ENCODE measurements at regions not wholly inside any gene's neighbourhood (a gene's known extent, or its start where the extent isn't known, plus 50 kb on each side); places are given as distances from the start of the nearest gene placed in this dataset.

- DNase-seq = no peak
These were observed 868.4 kb downstream of the SORCS3 start for GRCh38 chr10:105509517-105509916.

GRCh38 chr10:105506262-105506661, 865.2 kb downstream of the SORCS3 start:
- DNase-seq = no peak

- no peak for DNase-seq
These were observed 862.6 kb downstream of the SORCS3 start for GRCh38 chr10:105503714-105504113.

- no peak for DNase-seq
These were observed 861.0 kb downstream of the SORCS3 start for GRCh38 chr10:105502058-105502457.

GRCh38 chr10:105494944-105495343, 853.9 kb downstream of the SORCS3 start:
- no peak for DNase-seq

- no peak for DNase-seq
These were observed 853.2 kb downstream of the SORCS3 start for GRCh38 chr10:105494303-105494702.

GRCh38 chr10:105473170-105473569, 832.1 kb downstream of the SORCS3 start:
- DNase-seq = no peak

GRCh38 chr10:105468759-105469158, 827.7 kb downstream of the SORCS3 start:
- no peak for DNase-seq

- no peak for DNase-seq
These were observed 825.4 kb downstream of the SORCS3 start for GRCh38 chr10:105466521-105466920.

- DNase-seq = no peak
These were observed 793.9 kb downstream of the SORCS3 start for GRCh38 chr10:105434970-105435369.

- no peak for DNase-seq
These were observed 772.9 kb downstream of the SORCS3 start for GRCh38 chr10:105413997-105414396.

GRCh38 chr10:105409370-105409769, 768.3 kb downstream of the SORCS3 start:
- DNase-seq = no peak

- DNase-seq = no peak
These were observed 765.4 kb downstream of the SORCS3 start for GRCh38 chr10:105406488-105406887.

GRCh38 chr10:105398202-105398601, 757.1 kb downstream of the SORCS3 start:
- DNase-seq = no peak

- no peak for DNase-seq
These were observed 750.7 kb downstream of the SORCS3 start for GRCh38 chr10:105391670-105392351.

- no peak for DNase-seq
These were observed 746.9 kb downstream of the SORCS3 start for GRCh38 chr10:105387971-105388370.

GRCh38 chr10:105383978-105384377, 742.9 kb downstream of the SORCS3 start:
- no peak for DNase-seq

GRCh38 chr10:105370692-105371091, 729.6 kb downstream of the SORCS3 start:
- DNase-seq = no peak

- no peak for DNase-seq
These were observed 718.6 kb downstream of the SORCS3 start for GRCh38 chr10:105359708-105360107.

- no peak for DNase-seq
These were observed 717.8 kb downstream of the SORCS3 start for GRCh38 chr10:105358911-105359310.

- no peak for DNase-seq
These were observed 715.5 kb downstream of the SORCS3 start for GRCh38 chr10:105356626-105357025.

GRCh38 chr10:105354010-105354409, 712.9 kb downstream of the SORCS3 start:
- no peak for DNase-seq

- DNase-seq = no peak
These were observed 711.7 kb downstream of the SORCS3 start for GRCh38 chr10:105352827-105353226.

GRCh38 chr10:105352281-105352680, 711.2 kb downstream of the SORCS3 start:
- no peak for DNase-seq

- DNase-seq = no peak
These were observed 710.1 kb downstream of the SORCS3 start for GRCh38 chr10:105351187-105351586.

All from hematopoietic multipotent progenitor cell treated with erythropoietin and hydrocortisone succinate and interleukin-3 and kit ligand, for 4 days (in vitro differentiated cells).